GM13977 (cell line): ENCODE measurements at regions not wholly inside any gene's neighbourhood (a gene's known extent, or its start where the extent isn't known, plus 50 kb on each side); places are given as distances from the start of the nearest gene placed in this dataset.

Experiments used
- DNase-seq: peaks from one replicate; pipeline ENCODE4 v3.0.0; 2012; ENCODE audit warnings: low spot score
- CTCF ChIP-seq: IDR thresholded peaks from 2 replicates; pipeline ENCODE4 v1.5.1; 2012; ENCODE audit warnings: mild to moderate bottlenecking, control low read depth; ENCODE audit not compliant: insufficient read depth; ENCODE audit errors: extremely low read depth, missing control alignments
- in situ Hi-C: fragments of 300-500 bp; cut with MboI; formaldehyde crosslinking; loops from one replicate; pipeline ENCODE4 v1.12.0; 2022; ENCODE audit warnings: low sequenced_read_pairs, low pct_unique_long_range_greater_than_20kb, mixed read lengths, inconsistent platforms; ENCODE audit not compliant: unreplicated experiment

DNA sequence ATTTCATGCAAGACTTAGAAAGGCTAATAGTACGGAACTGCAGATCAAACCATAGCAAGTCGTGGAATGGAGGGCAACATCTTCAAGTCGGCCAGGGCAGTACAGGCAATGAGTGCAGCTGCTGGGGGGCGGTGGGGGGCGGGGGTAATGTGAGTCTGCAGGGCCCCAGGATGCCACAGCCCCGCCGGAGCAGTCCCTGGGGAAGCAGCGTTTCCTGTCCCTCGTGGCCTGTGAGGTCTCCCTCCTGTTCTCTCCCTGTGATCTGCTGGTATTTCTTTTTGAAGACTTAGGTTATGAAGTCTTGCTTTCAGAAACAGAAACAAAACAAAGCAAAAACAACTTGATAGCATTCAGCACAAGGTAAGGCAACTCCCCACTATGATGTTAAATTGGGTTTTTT lies 351.9 kb downstream of the FOXA2 start:
- no peak for TF ChIP-seq CTCF
- in situ Hi-C loops = no loop called here
- DNase-seq = no peak

GRCh38 chr20:22226849-22227700 lies 357.3 kb downstream of the FOXA2 start:
- no peak for DNase-seq
- in situ Hi-C loops = no loop called here
- TF ChIP-seq CTCF = no peak

DNA sequence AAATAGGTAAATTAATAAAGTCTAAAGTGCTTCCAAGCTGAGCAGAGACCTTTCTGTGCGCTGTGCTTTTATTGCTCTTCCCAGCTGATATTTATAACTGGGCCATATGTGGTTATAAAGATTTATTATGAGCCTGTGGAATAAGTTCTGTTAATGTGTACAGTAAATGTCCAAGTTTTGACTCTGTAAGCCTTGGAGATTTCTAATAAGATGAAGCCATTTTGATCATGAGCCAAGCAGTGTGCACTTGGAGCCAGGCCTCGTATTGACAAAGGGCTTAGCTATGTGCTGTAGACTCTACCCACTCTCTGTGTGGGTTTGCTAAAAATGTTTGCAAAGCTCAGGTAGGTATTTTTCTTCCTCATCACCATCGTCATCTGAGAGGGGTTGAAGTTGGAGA lies 361.1 kb downstream of the FOXA2 start:
- TF ChIP-seq CTCF = no peak
- no peak for DNase-seq
- in situ Hi-C loops = no loop called here

- TF ChIP-seq CTCF = no peak
- in situ Hi-C loops = no loop called here
- DNase-seq = no peak
These were observed 366.5 kb downstream of the FOXA2 start for GRCh38 chr20:22217712-22218352.

DNA sequence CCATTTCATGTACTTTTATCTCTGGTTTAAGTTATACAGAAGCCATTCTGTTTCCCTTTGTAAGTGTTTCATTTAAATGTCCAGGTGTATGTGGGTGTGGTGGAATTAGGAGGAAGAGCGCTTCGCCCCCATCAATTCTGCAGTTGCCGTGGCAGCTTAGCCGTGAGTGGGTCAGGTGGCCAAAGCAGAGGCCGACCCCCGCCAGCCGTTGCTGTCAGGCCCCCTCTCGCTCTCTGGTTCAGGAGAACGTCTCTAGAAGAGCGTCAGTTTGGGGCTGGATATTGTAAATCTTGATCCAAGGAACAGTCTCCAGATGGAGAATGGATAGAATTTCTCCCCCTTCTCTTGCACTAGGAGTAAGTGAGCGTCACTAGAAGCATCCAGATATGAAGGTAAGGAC lies 367.4 kb downstream of the FOXA2 start:
- in situ Hi-C loops = no loop called here
- TF ChIP-seq CTCF = no peak
- no peak for DNase-seq

DNA sequence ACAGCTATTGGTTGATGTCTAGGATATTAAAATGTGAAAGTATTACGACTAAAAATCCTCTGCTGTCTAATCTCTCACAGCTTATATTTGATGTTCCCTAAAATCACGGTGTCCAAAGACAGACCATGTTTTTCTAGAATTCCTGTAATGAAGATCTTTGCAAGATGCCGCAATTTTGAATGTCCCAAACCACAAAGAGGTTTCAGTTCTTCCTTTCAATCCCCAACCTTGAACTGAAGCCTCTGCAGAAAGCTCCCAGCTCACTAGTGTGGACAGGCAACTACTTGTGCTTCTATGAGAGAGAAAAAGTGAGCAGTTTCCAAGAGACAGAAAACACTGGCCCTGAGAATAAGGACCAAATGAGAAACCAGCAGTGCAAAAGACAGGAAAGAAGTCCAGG lies 370.1 kb downstream of the FOXA2 start:
- in situ Hi-C loops = no loop called here
- no peak for DNase-seq
- no peak for TF ChIP-seq CTCF
